B cell (primary cell): ENCODE measurements at regions not wholly inside any gene's neighbourhood (a gene's known extent, or its start where the extent isn't known, plus 50 kb on each side); places are given as distances from the start of the nearest gene placed in this dataset.

ENCODE experiments used
- ATAC-seq: fragments of 200-7000 bp; cut with Tn5 transposase; one replicate; pipeline ENCODE4 v1.10.0; 2021; ENCODE audit warnings: low read depth, mild to moderate bottlenecking, moderate number of reproducible peaks, moderate library complexity
- CTCF ChIA-PET: fragments of 350-600 bp; sonication (Branson Sonifier 250); formaldehyde crosslinking; loops from one replicate; lab custom pipeline; 2021; ENCODE audit warnings: antibody characterized with exemption, inconsistent platforms; lab: Charles Lee
- POLR2A ChIA-PET: fragments of 350-600 bp; sonication (Branson Sonifier 250); formaldehyde crosslinking; loops from one replicate; lab custom pipeline; 2021; ENCODE audit warnings: antibody characterized with exemption; lab: Charles Lee
- DNase-seq: peaks from one replicate; pipeline ENCODE4 v3.0.0; 2013
- H2AFZ ChIP-seq: 2 replicates; pipeline ENCODE4 v1.6.1; 2012; ENCODE audit warnings: mild to moderate bottlenecking, low read depth, low read length; ENCODE audit not compliant: insufficient read depth, poor library complexity, severe bottlenecking
- H3K27ac ChIP-seq, 2 donors: 1 replicate in 1 of 2; 2 replicates in 1 of 2; pipeline ENCODE4 v1.5.1; 2012 to 2013; ENCODE audit warnings: low read length in 2 of 2, mild to moderate bottlenecking in 2 of 2, moderate library complexity in 1 of 2
- H3K27me3 ChIP-seq, 4 experiments: fragments of 200-600 bp in 1 of 4; sonication (generic) in 1 of 4; replicated peaks in 1 of 4; 1 replicate in 2 of 4; 2 replicates in 2 of 4; pipeline versions ENCODE4 v1.6.1 to v1.7.0; 2013 to 2016; ENCODE audit warnings: low read length in 3 of 4, mild to moderate bottlenecking in 2 of 4, mixed read lengths in 1 of 4, moderate library complexity in 1 of 4; ENCODE audit not compliant: insufficient read depth in 4 of 4, control insufficient read depth in 3 of 4; ENCODE audit errors: control extremely low read depth in 1 of 4
- H3K36me3 ChIP-seq, 2 experiments: replicated peaks in 1 of 2; 1 replicate in 1 of 2; 2 replicates in 1 of 2; pipeline versions ENCODE4 v1.6.1 to v1.7.1; 2013; ENCODE audit warnings: low read length in 1 of 2; ENCODE audit not compliant: insufficient read depth in 2 of 2, control insufficient read depth in 1 of 2; ENCODE audit errors: control extremely low read depth in 1 of 2, extremely low read depth in 1 of 2
- H3K4me1 ChIP-seq, 2 donors: fragments of 200-600 bp in 1 of 2; sonication (generic) in 1 of 2; 1 replicate in 1 of 2; 2 replicates in 1 of 2; pipeline versions ENCODE4 v1.5.1 to v1.6.1; 2013 to 2017; ENCODE audit warnings: low read length in 2 of 2; ENCODE audit not compliant: control insufficient read depth in 2 of 2, insufficient read depth in 2 of 2
- H3K4me2 ChIP-seq: replicated peaks from 2 replicates; pipeline ENCODE3; 2012; ENCODE audit warnings: mild to moderate bottlenecking, low read depth, low read length; ENCODE audit not compliant: poor library complexity, severe bottlenecking
- H3K4me3 ChIP-seq, 5 experiments: fragments of 200-600 bp in 1 of 5; sonication (generic) in 1 of 5; 1 replicate in 3 of 5; 2 replicates in 2 of 5; pipeline versions ENCODE4 v1.5.1 to v1.7.0; 2011 to 2016; ENCODE audit warnings: low read length in 4 of 5, mild to moderate bottlenecking in 4 of 5, low read depth in 2 of 5, control low read depth in 1 of 5, moderate library complexity in 1 of 5; ENCODE audit not compliant: insufficient read depth in 1 of 5; ENCODE audit errors: control extremely low read depth in 1 of 5, extremely low read depth in 1 of 5
- H3K79me2 ChIP-seq: fragments of 200-600 bp; sonication (generic); one replicate; pipeline ENCODE4 v1.6.0; 2016; ENCODE audit warnings: low read length; ENCODE audit not compliant: control insufficient read depth, insufficient read depth
- H3K9ac ChIP-seq: fragments of 200-600 bp; sonication (generic); 2 replicates; pipeline ENCODE4 v1.6.1; 2017; ENCODE audit warnings: mild to moderate bottlenecking, low read length, moderate library complexity
- H3K9me3 ChIP-seq, 3 donors: one replicate each; pipeline versions ENCODE4 v1.6.1 to v1.7.1; 2013; ENCODE audit warnings: low read length in 2 of 3; ENCODE audit not compliant: control insufficient read depth in 2 of 3, insufficient read depth in 1 of 3; ENCODE audit errors: control extremely low read depth in 1 of 3
- H4K20me1 ChIP-seq: 2 replicates; pipeline ENCODE4 v1.6.0; 2012; ENCODE audit warnings: mild to moderate bottlenecking, low read length; ENCODE audit not compliant: insufficient read depth, control insufficient read depth, poor library complexity, severe bottlenecking
- H3K27ac Mint-ChIP-seq: one replicate; pipeline ENCODE4 v1.8.0; 2021; ENCODE audit warnings: mixed read lengths
- H3K27me3 Mint-ChIP-seq: one replicate; pipeline ENCODE4 v1.8.0; 2021; ENCODE audit warnings: mixed read lengths
- H3K4me1 Mint-ChIP-seq: one replicate; pipeline ENCODE4 v1.8.0; 2021; ENCODE audit warnings: mixed read lengths
- H3K4me3 Mint-ChIP-seq: one replicate; pipeline ENCODE4 v1.8.0; 2021; ENCODE audit warnings: mixed read lengths
- H3K9me3 Mint-ChIP-seq: one replicate; pipeline ENCODE4 v1.8.0; 2022; ENCODE audit warnings: mixed read lengths; ENCODE audit not compliant: insufficient read depth
- EZH2 ChIP-seq: IDR thresholded peaks from 2 replicates; pipeline ENCODE4 v1.6.1; 2012; ENCODE audit warnings: borderline replicate concordance, low read depth, mild to moderate bottlenecking, moderate library complexity, low read length; ENCODE audit not compliant: insufficient read depth, poor library complexity, severe bottlenecking
- WGBS: methylation state at CpG from one replicate; pipeline ENCODE4 v1.1.5; 2013; ENCODE audit warnings: missing lambda C conversion rate; ENCODE audit not compliant: insufficient coverage; 5-methylcytosine and 5-hydroxymethylcytosine counted together
- intact Hi-C: fragments of 100-400 bp; cut with micrococcal nuclease; formaldehyde crosslinking; loops from one replicate; pipeline ENCODE4 v1.10.0; 2022
- TF ChIP-seq, protein P1 (sequence below): fragments of 200-600 bp; IDR thresholded peaks from one replicate; pipeline ENCODE4 v1.8.0; 2022; ENCODE audit warnings: antibody characterized with exemption, mild to moderate bottlenecking

DNA sequence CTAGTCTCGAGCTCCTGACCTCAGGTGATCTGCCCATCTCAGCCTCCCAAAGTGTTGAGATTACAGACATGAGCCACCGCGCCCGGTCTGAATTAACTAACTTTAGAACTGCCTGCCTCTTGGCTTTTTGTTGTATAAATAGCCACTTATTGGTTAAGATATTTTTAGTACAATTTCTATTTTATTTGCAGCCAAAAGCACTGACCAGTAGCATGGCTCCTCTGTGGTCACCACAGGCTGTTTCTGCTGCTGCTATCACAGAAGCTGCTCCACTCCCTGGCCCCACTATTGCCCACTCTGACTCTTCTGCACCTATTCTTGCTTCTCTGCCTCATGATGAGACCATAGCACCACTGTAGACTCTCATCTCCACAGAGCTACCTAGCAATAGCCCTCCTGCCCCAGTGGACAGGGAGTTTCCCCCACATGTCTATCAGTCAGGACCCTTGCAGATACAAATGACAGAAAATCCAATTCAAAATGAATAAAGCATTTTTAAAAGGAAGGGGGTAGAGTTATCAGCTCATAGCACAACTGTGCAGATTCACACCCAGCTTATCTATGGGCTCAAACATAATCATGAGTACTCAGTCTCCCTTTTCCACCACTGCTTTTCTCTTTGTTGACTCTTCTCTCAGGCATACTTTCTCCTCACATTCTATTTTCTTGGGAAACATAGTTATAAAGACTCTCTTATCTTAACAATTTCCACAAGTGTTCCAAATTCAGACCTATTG is 151.8 kb upstream of the EPB41L4A start:
- no peaks in the 10 kb centered on the region for H3K9me3 Mint-ChIP-seq
- WGBS: no CpG with 5 or more reads among the region's 4 CpGs
- intact Hi-C loops: no loop called here

DNA sequence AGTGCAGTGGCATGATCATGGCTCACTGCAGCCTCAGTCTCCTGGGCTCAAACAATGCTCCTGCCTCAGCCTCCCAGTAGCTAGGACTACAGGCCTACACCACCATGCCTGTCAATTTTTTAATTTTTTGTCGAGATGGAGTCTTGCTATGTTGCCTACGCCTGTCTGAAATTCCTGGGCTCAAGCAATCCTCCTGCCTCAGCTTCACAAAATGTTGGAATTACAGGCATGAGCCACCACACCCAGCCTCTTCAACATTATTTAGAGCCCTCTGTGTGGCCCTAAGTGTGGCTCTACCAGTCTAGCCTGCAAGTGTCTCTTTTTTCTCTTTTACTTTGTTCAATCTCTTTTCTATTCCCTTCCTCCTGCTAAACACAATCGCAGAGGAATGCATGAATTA is 154.4 kb upstream of the EPB41L4A start:
- Mint-ChIP-seq H3K27ac (no peak overlapping the region), H3K4me1 (no peaks in the 10 kb centered on the region), H3K4me3 (no peak overlapping the region), H3K27me3 (peaks cover 17% of the 10 kb centered on the region), H3K9me3 (no peaks in the 10 kb centered on the region)
- Histone ChIP-seq H3K36me3 (no peaks in the 10 kb centered on the region), H3K79me2 (no peaks in the 10 kb centered on the region), H4K20me1 (no peaks in the 10 kb centered on the region), H2AFZ (no peak overlapping the region), H3K9ac (no peak overlapping the region), H3K27ac (no peak overlapping the region), H3K4me3 (no peak overlapping the region), H3K4me2 (no peak overlapping the region), H3K27me3 (peaks cover 0 to 5% (median 0%) of the 10 kb centered on the region in 4 experiments), H3K4me1 (no peaks in the 10 kb centered on the region), H3K9me3 (no peaks in the 10 kb centered on the region)
- intact Hi-C loops: no loop called here
- WGBS: 100% methylated on average over 2 of the region's 3 CpGs
- ATAC-seq (no peak), DNase-seq (no peak)
- no peak for TF ChIP-seq EZH2
- TF ChIP-seq, protein P1, sequence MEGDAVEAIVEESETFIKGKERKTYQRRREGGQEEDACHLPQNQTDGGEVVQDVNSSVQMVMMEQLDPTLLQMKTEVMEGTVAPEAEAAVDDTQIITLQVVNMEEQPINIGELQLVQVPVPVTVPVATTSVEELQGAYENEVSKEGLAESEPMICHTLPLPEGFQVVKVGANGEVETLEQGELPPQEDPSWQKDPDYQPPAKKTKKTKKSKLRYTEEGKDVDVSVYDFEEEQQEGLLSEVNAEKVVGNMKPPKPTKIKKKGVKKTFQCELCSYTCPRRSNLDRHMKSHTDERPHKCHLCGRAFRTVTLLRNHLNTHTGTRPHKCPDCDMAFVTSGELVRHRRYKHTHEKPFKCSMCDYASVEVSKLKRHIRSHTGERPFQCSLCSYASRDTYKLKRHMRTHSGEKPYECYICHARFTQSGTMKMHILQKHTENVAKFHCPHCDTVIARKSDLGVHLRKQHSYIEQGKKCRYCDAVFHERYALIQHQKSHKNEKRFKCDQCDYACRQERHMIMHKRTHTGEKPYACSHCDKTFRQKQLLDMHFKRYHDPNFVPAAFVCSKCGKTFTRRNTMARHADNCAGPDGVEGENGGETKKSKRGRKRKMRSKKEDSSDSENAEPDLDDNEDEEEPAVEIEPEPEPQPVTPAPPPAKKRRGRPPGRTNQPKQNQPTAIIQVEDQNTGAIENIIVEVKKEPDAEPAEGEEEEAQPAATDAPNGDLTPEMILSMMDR: no peak
- CTCF ChIA-PET: interaction anchor here (1.7 kb wide), 1 partner anchor 22 kb away, joined by 5 read pairs; no protein-coding TSS in a partner anchor
- POLR2A ChIA-PET: no interaction called here

More for the DNA sequence above, 151.8 kb upstream of the EPB41L4A start:
- H3K9ac ChIP-seq: no peak overlapping the region
- H3K27me3 Mint-ChIP-seq: peaks cover 17% of the 10 kb centered on the region
- H3K27me3 ChIP-seq: peaks cover 0 to 9% (median 2%) of the 10 kb centered on the region in 4 experiments
- ATAC-seq (no peak), DNase-seq (no peak)
- no peak overlapping the region for H3K4me3 ChIP-seq
- ChIA-PET POLR2A (no interaction called here), CTCF (interaction anchor here (0.7 to 1.2 kb wide), 2 partner anchors 10 to 277 kb away, joined by 4 read pairs; no protein-coding TSS in a partner anchor)
- H3K79me2 ChIP-seq: no peaks in the 10 kb centered on the region
- no peaks in the 10 kb centered on the region for H3K4me1 Mint-ChIP-seq
- H3K27ac Mint-ChIP-seq: no peak overlapping the region
- H2AFZ ChIP-seq: no peak overlapping the region
- no peaks in the 10 kb centered on the region for H3K4me1 ChIP-seq
- H3K27ac ChIP-seq: no peak overlapping the region
- no peaks in the 10 kb centered on the region for H3K36me3 ChIP-seq
- H3K9me3 ChIP-seq: no peaks in the 10 kb centered on the region
- H4K20me1 ChIP-seq: no peaks in the 10 kb centered on the region
- H3K4me3 Mint-ChIP-seq: no peak overlapping the region
- TF ChIP-seq, protein P1: no peak
- no peak for TF ChIP-seq EZH2
- H3K4me2 ChIP-seq: no peak overlapping the region
